ENCODE measurements at regions not wholly inside any gene's neighbourhood (a gene's known extent, or its start where the extent isn't known, plus 50 kb on each side); places are given as distances from the start of the nearest gene placed in this dataset.

DNA sequence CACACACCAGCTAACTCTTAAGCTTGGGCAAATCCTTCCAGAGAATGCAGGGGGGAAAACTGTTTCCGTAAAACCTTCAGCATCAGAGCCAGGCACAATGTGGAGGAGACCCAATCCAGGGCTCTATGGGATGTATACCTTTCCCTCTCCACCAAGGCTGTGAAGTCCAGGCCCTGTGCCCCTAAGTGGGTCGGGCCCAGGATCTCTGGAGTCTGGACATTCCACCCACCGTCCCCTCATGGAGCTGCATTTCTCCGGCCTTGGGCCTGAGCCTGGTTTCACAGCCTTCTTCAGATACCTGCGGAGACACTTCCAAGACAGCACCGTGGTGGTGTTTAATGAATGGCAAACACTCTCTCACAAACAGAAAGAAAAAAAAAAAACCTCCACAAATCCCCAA lies 186.2 kb downstream of the URI1 start:
- TF ChIP-seq EP300 (IDR thresholded peaks at IDR 0.05; ENCODE audit: borderline replicate concordance in 1 of 2, low read depth in 1 of 2, low read length in 1 of 2), result no peak
- TF ChIP-seq POLR2AphosphoS5 (IDR thresholded peaks at IDR 0.05; ENCODE audit: low read depth, low read length), result no peak
- TF ChIP-seq FOXM1 (IDR thresholded peaks at IDR 0.05; ENCODE audit: low read depth), result no peak
- TF ChIP-seq, protein P1, sequence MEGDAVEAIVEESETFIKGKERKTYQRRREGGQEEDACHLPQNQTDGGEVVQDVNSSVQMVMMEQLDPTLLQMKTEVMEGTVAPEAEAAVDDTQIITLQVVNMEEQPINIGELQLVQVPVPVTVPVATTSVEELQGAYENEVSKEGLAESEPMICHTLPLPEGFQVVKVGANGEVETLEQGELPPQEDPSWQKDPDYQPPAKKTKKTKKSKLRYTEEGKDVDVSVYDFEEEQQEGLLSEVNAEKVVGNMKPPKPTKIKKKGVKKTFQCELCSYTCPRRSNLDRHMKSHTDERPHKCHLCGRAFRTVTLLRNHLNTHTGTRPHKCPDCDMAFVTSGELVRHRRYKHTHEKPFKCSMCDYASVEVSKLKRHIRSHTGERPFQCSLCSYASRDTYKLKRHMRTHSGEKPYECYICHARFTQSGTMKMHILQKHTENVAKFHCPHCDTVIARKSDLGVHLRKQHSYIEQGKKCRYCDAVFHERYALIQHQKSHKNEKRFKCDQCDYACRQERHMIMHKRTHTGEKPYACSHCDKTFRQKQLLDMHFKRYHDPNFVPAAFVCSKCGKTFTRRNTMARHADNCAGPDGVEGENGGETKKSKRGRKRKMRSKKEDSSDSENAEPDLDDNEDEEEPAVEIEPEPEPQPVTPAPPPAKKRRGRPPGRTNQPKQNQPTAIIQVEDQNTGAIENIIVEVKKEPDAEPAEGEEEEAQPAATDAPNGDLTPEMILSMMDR (IDR thresholded peaks at IDR 0.05), result no peak
- TF ChIP-seq CHD2 (IDR thresholded peaks at IDR 0.05; ENCODE audit: low read length, partially characterized antibody), result no peak
- TF ChIP-seq SMC3 (IDR thresholded peaks at IDR 0.05; ENCODE audit: low read depth, low read length), result no peak
- TF ChIP-seq RAD21 (IDR thresholded peaks at IDR 0.05; ENCODE audit: low read length), result no peak
- TF ChIP-seq SIN3A (IDR thresholded peaks at IDR 0.05; ENCODE audit: borderline replicate concordance, low read depth, low read length), result no peak
- TF ChIP-seq TAF1 (IDR thresholded peaks at IDR 0.05; ENCODE audit: borderline replicate concordance, low read depth, low read length), result no peak

Measured in SK-N-SH (cell line).